GM19324 (cell line): ENCODE measurements at regions not wholly inside any gene's neighbourhood (a gene's known extent, or its start where the extent isn't known, plus 50 kb on each side); places are given as distances from the start of the nearest gene placed in this dataset.

Experiments
- ATAC-seq: cut with Tn5 transposase; IDR thresholded peaks from one replicate; pipeline ENCODE4 v1.9.1; 2021; ENCODE audit warnings: mild to moderate bottlenecking, moderate library complexity; ENCODE audit not compliant: unreplicated experiment, low FRiP score

DNA sequence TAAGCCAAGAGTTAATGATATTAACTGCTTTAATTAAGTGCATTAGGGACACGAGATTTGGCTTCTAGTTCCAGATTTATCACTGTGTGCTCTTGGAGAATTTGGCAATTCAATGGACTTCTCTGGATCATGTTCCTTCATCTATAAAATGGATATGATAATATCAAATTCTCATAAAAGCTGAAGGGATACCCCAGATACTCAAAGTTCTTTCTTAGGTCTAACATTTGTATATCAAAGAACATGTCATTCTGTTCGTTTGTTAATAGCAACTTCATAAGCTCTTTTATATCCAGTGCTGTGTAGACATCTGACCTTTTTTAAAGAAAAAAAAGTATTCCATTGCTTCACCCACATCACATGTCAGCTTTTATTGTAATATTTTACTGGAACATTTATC lies 54.6 kb upstream of the HDAC9 start:
- no peak for ATAC-seq

DNA sequence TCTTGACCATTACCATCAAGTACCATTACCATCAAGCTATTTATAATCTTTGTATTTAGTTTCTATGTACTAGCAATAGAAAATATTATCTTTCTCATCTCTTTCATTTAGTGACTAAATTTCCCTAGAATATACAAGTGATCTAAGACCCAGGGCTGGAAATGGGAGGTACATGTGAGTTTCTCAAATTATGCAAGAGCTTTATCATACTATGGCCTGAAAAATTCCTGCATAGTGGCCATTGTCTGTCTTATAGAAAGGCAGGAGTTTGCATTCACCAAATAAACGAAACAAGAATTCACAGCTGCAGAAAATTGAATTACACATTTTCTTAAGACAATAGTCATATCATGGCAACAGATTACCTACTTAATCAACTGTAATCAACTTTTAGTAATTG lies 50.7 kb upstream of the HDAC9 start:
- no peak for ATAC-seq

DNA sequence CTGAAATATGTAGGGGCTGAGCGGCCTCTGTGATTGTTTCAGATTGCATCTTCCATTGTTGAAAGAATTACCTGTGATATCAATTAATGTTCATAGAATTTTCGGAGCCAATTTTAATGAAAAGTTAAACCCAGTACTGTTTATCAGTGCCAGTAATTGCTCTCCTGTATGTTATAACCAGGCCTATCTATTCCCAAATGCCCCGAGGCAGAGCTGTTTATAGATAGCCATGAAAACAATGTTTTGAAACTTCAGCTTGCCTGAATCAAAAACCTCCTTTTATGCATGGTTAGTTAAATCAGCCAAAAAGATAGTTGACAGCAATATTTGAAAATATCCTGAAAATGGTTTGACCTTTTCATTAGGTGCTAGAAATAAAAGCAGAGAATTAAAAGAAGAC lies 50.1 kb upstream of the HDAC9 start:
- ATAC-seq: no peak
